Mesenchymal stem cell (in vitro differentiated cells and primary cell): ENCODE measurements at regions not wholly inside any gene's neighbourhood (a gene's known extent, or its start where the extent isn't known, plus 50 kb on each side); places are given as distances from the start of the nearest gene placed in this dataset.

Experiments
- DNase-seq: peaks from one replicate; pipeline ENCODE4 v3.0.0-alpha.2; 2013
- H2AFZ ChIP-seq: one replicate; pipeline ENCODE4 v1.6.1; 2013; ENCODE audit warnings: low read depth, mild to moderate bottlenecking, control low read depth, inconsistent platforms, low read length, moderate library complexity
- H2AK5ac ChIP-seq: 2 replicates; pipeline ENCODE4 v1.6.1; 2013; ENCODE audit warnings: low read length, moderate library complexity, mild to moderate bottlenecking, inconsistent platforms; ENCODE audit not compliant: severe bottlenecking
- H2BK120ac ChIP-seq: one replicate; pipeline ENCODE4 v1.6.1; 2013; ENCODE audit warnings: low read depth, mild to moderate bottlenecking, inconsistent platforms, low read length, moderate library complexity
- H2BK12ac ChIP-seq, 2 experiments: one replicate each; pipeline ENCODE4 v1.6.1; 2013; ENCODE audit warnings: inconsistent platforms in 2 of 2, low read length in 2 of 2, mild to moderate bottlenecking in 2 of 2, moderate library complexity in 2 of 2, control low read depth in 1 of 2
- H2BK15ac ChIP-seq: one replicate; pipeline ENCODE4 v1.6.1; 2013; ENCODE audit warnings: mild to moderate bottlenecking, low read depth, inconsistent platforms; ENCODE audit not compliant: poor library complexity, severe bottlenecking
- H2BK5ac ChIP-seq: 2 replicates; pipeline ENCODE4 v1.6.1; 2013; ENCODE audit warnings: low read depth, mild to moderate bottlenecking, low read length, control low read depth, inconsistent platforms; ENCODE audit not compliant: poor library complexity, severe bottlenecking
- H3K14ac ChIP-seq, 2 experiments: one replicate each; pipeline ENCODE4 v1.6.1; 2013; ENCODE audit warnings: inconsistent platforms in 2 of 2, low read length in 2 of 2, control low read depth in 1 of 2, mild to moderate bottlenecking in 1 of 2, moderate library complexity in 1 of 2
- H3K18ac ChIP-seq, 2 experiments: one replicate each; pipeline ENCODE4 v1.6.1; 2013; ENCODE audit warnings: inconsistent platforms in 2 of 2, low read length in 2 of 2, control low read depth in 1 of 2, low read depth in 1 of 2, mild to moderate bottlenecking in 1 of 2
- H3K23ac ChIP-seq, 2 experiments: one replicate each; pipeline ENCODE4 v1.6.1; 2013; ENCODE audit warnings: inconsistent platforms in 2 of 2, low read length in 2 of 2, mild to moderate bottlenecking in 2 of 2, moderate library complexity in 2 of 2, control low read depth in 1 of 2
- H3K27ac ChIP-seq: 2 replicates; pipeline ENCODE4 v1.5.1; 2013; ENCODE audit warnings: mild to moderate bottlenecking, moderate library complexity, low read length, control low read depth, inconsistent platforms; ENCODE audit not compliant: poor library complexity, severe bottlenecking
- H3K27me3 ChIP-seq, 2 experiments: 2 replicates each; pipeline versions ENCODE4 v1.6.1 to v1.7.0; 2013; ENCODE audit warnings: low read length in 2 of 2, mild to moderate bottlenecking in 2 of 2, moderate library complexity in 2 of 2, control low read depth in 1 of 2, inconsistent platforms in 1 of 2; ENCODE audit not compliant: control insufficient read depth in 1 of 2, insufficient read depth in 1 of 2
- H3K36me3 ChIP-seq, 2 experiments: 2 replicates each; pipeline versions ENCODE4 v1.6.1 to v1.7.0; 2013; ENCODE audit warnings: low read length in 2 of 2, control low read depth in 1 of 2, inconsistent platforms in 1 of 2, low read depth in 1 of 2, mild to moderate bottlenecking in 1 of 2; ENCODE audit not compliant: insufficient read depth in 2 of 2, control insufficient read depth in 1 of 2
- H3K4ac ChIP-seq, 2 experiments: one replicate each; pipeline ENCODE4 v1.6.1; 2013; ENCODE audit warnings: inconsistent platforms in 2 of 2, low read length in 2 of 2, mild to moderate bottlenecking in 2 of 2, moderate library complexity in 2 of 2, control low read depth in 1 of 2, low read depth in 1 of 2
- H3K4me1 ChIP-seq: 2 replicates; pipeline ENCODE4 v1.6.1; 2013; ENCODE audit warnings: low read depth, low read length, control low read depth; ENCODE audit not compliant: control insufficient read depth, insufficient read depth
- H3K4me2 ChIP-seq: 2 replicates; pipeline ENCODE4 v1.6.1; 2013; ENCODE audit warnings: low read length, mild to moderate bottlenecking, inconsistent platforms; ENCODE audit not compliant: poor library complexity, severe bottlenecking
- H3K4me3 ChIP-seq, 2 experiments: 2 replicates each; pipeline versions ENCODE4 v1.5.1 to v1.7.0; 2013; ENCODE audit warnings: low read length in 2 of 2, mild to moderate bottlenecking in 2 of 2, control low read depth in 1 of 2, low read depth in 1 of 2; ENCODE audit not compliant: insufficient read depth in 1 of 2
- H3K79me1 ChIP-seq: replicated peaks from 2 replicates; pipeline ENCODE4 v1.6.1; 2013; ENCODE audit warnings: mild to moderate bottlenecking, control low read depth, low read length, inconsistent platforms; ENCODE audit not compliant: poor library complexity, severe bottlenecking
- H3K9ac ChIP-seq: 2 replicates; pipeline ENCODE4 v1.7.0; 2013; ENCODE audit warnings: mild to moderate bottlenecking, low read length, moderate library complexity
- H3K9me3 ChIP-seq: 2 replicates; pipeline ENCODE4 v1.7.0; 2013; ENCODE audit warnings: mild to moderate bottlenecking, low read length; ENCODE audit not compliant: control insufficient read depth
- H4K8ac ChIP-seq: one replicate; pipeline ENCODE4 v1.6.1; 2013; ENCODE audit warnings: inconsistent platforms, mild to moderate bottlenecking, low read length, moderate library complexity
- H4K91ac ChIP-seq: one replicate; pipeline ENCODE4 v1.6.1; 2013; ENCODE audit warnings: mild to moderate bottlenecking, low read length, inconsistent platforms
- WGBS: methylation state at CpG from one replicate; pipeline ENCODE4 v1.1.7; 2013; ENCODE audit warnings: mixed read lengths; 5-methylcytosine and 5-hydroxymethylcytosine counted together

GRCh38 chr2:160614391-160614790 is 120.8 kb upstream of the RBMS1 start:
- Histone ChIP-seq H3K23ac (no peak overlapping the region), H3K9me3 (peaks cover 23% of the 10 kb centered on the region), H3K9ac (peak overlapping the region; percentile 75), H2BK15ac (no peak overlapping the region), H3K4me3 (no peak overlapping the region), H3K79me1 (no peaks in the 10 kb centered on the region), H3K36me3 (no peaks in the 10 kb centered on the region), H2BK12ac (peak overlapping the region in 1 of 2 experiments; percentile 42), H4K8ac (no peak overlapping the region), H2BK5ac (no peak overlapping the region), H3K4me2 (no peak overlapping the region), H3K27me3 (no peaks in the 10 kb centered on the region), H2AFZ (no peak overlapping the region), H2AK5ac (no peak overlapping the region), H3K4ac (peak overlapping the region in 1 of 2 experiments; percentile 54), H4K91ac (no peak overlapping the region), H2BK120ac (peak overlapping the region; percentile 82), H3K4me1 (no peaks in the 10 kb centered on the region), H3K18ac (peak overlapping the region; percentile 6 to 13), H3K27ac (no peak overlapping the region), H3K14ac (no peak overlapping the region)
- DNase-seq = peak; percentile 60

GRCh38 chr2:160615706-160616105 is 122.1 kb upstream of the RBMS1 start:
- H3K27ac ChIP-seq = no peak overlapping the region
- no peak overlapping the region for H3K18ac ChIP-seq
- no peak overlapping the region for H2AK5ac ChIP-seq
- no peak overlapping the region for H2BK15ac ChIP-seq
- H3K4ac ChIP-seq = no peak overlapping the region
- no peak overlapping the region for H4K8ac ChIP-seq
- 93% methylated on average over 1 of the region's 2 CpGs for WGBS
- no peak for DNase-seq
- H3K4me3 ChIP-seq = peak overlapping the region in 1 of 2 experiments; percentile 18
- no peak overlapping the region for H3K4me2 ChIP-seq
- H3K14ac ChIP-seq = no peak overlapping the region
- H4K91ac ChIP-seq = no peak overlapping the region
- no peak overlapping the region for H3K23ac ChIP-seq
- H3K27me3 ChIP-seq = no peaks in the 10 kb centered on the region
- no peak overlapping the region for H2BK120ac ChIP-seq
- no peak overlapping the region for H2BK5ac ChIP-seq
- no peak overlapping the region for H2BK12ac ChIP-seq
- H3K79me1 ChIP-seq = no peaks in the 10 kb centered on the region
- no peak overlapping the region for H3K9ac ChIP-seq
- H3K9me3 ChIP-seq = peaks cover 23% of the 10 kb centered on the region
- no peaks in the 10 kb centered on the region for H3K4me1 ChIP-seq
- H2AFZ ChIP-seq = no peak overlapping the region
- H3K36me3 ChIP-seq = no peaks in the 10 kb centered on the region

GRCh38 chr2:160616149-160616548 is 122.5 kb upstream of the RBMS1 start:
- no peak for DNase-seq
- no peak overlapping the region for H3K4me2 ChIP-seq
- no peaks in the 10 kb centered on the region for H3K79me1 ChIP-seq
- H4K91ac ChIP-seq = no peak overlapping the region
- no peaks in the 10 kb centered on the region for H3K27me3 ChIP-seq
- H2BK15ac ChIP-seq = no peak overlapping the region
- H3K4ac ChIP-seq = no peak overlapping the region
- peaks cover 23% of the 10 kb centered on the region for H3K9me3 ChIP-seq
- H3K9ac ChIP-seq = no peak overlapping the region
- H3K27ac ChIP-seq = no peak overlapping the region
- H3K18ac ChIP-seq = no peak overlapping the region
- no peaks in the 10 kb centered on the region for H3K36me3 ChIP-seq
- no peak overlapping the region for H4K8ac ChIP-seq
- H3K14ac ChIP-seq = no peak overlapping the region
- H2AK5ac ChIP-seq = no peak overlapping the region
- H3K23ac ChIP-seq = no peak overlapping the region
- peak overlapping the region in 1 of 2 experiments; percentile 18 for H3K4me3 ChIP-seq
- no peak overlapping the region for H2BK5ac ChIP-seq
- no peak overlapping the region for H2AFZ ChIP-seq
- no peak overlapping the region for H2BK12ac ChIP-seq
- no peaks in the 10 kb centered on the region for H3K4me1 ChIP-seq
- WGBS = 98% methylated on average over 2 of the region's 2 CpGs
- H2BK120ac ChIP-seq = no peak overlapping the region

GRCh38 chr2:160621748-160622147 is 128.1 kb upstream of the RBMS1 start:
- no peaks in the 10 kb centered on the region for H3K4me1 ChIP-seq
- WGBS = no CpG with 5 or more reads among the region's 1 CpG

More at GRCh38 chr2:160621748-160622147, 128.1 kb upstream of the RBMS1 start:
- peaks cover 9% of the 10 kb centered on the region for H3K9me3 ChIP-seq
- H3K27ac ChIP-seq = no peak overlapping the region
- no peak overlapping the region for H2BK12ac ChIP-seq
- no peak overlapping the region for H2AK5ac ChIP-seq
- no peak overlapping the region for H2BK5ac ChIP-seq
- no peak overlapping the region for H3K23ac ChIP-seq
- peak; percentile 34 for DNase-seq
- no peak overlapping the region for H2BK15ac ChIP-seq
- no peaks in the 10 kb centered on the region for H3K79me1 ChIP-seq
- H3K18ac ChIP-seq = no peak overlapping the region
- no peak overlapping the region for H4K8ac ChIP-seq
- no peak overlapping the region for H3K4me3 ChIP-seq
- no peak overlapping the region for H2AFZ ChIP-seq
- H3K4ac ChIP-seq = no peak overlapping the region
- no peak overlapping the region for H3K4me2 ChIP-seq
- H3K36me3 ChIP-seq = no peaks in the 10 kb centered on the region
- H3K27me3 ChIP-seq = no peaks in the 10 kb centered on the region
- no peak overlapping the region for H2BK120ac ChIP-seq
- H3K9ac ChIP-seq = no peak overlapping the region
- no peak overlapping the region for H3K14ac ChIP-seq
- H4K91ac ChIP-seq = no peak overlapping the region
